GM23248 (cell line): ENCODE measurements at regions not wholly inside any gene's neighbourhood (a gene's known extent, or its start where the extent isn't known, plus 50 kb on each side); places are given as distances from the start of the nearest gene placed in this dataset.

ENCODE experiments used
- EZH2 ChIP-seq: fragments of 200-600 bp; sonication (generic); IDR thresholded peaks from 2 replicates; pipeline ENCODE4 v1.6.1; 2018; ENCODE audit warnings: antibody characterized with exemption, mild to moderate bottlenecking; ENCODE audit not compliant: insufficient read depth, poor library complexity, severe bottlenecking
- EZH2phosphoT487 ChIP-seq: fragments of 200-600 bp; sonication (generic); IDR thresholded peaks from 2 replicates; pipeline ENCODE4 v1.6.1; 2018; ENCODE audit warnings: antibody characterized with exemption, moderate library complexity, mild to moderate bottlenecking, low read depth; ENCODE audit not compliant: insufficient read depth

DNA sequence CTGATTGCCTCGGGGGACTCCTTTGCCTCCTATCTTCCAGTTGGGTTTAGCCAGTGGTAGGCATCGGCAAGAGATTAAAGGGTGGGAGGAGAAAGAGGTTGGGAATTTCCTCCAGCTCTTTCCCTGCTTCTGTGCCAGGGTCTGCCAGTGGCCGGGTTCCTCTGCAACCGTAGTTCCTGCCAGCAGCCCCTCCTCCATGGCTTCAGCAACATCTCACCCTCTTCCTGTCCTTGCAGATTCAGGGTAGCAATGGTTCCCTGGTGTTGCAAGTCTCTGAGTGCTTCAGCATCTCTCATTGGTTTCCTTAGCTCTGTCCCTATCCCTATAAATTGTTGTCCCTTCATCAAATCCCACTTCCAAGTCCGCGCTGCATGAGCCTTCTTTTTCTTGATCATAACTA lies 223.1 kb upstream of the JUN start:
- TF ChIP-seq EZH2: no peak
- TF ChIP-seq EZH2phosphoT487: no peak
